ENCODE measurements at regions not wholly inside any gene's neighbourhood (a gene's known extent, or its start where the extent isn't known, plus 50 kb on each side); places are given as distances from the start of the nearest gene placed in this dataset.
"Not testable (repeated sequence)": the region's sequence is repeated elsewhere in the genome, so short reads cannot be mapped to it uniquely, and the experiment has no call there.

GRCh38 chr7:91790646-91791045, 89.9 kb downstream of the MTERF1 start:
- DNase-seq, result not testable (repeated sequence)

GRCh38 chr7:91796122-91796521, 84.4 kb downstream of the MTERF1 start:
- DNase-seq, result no peak

GRCh38 chr7:91798425-91798824, 82.1 kb downstream of the MTERF1 start:
- no peak for DNase-seq

- DNase-seq, result no peak
Measured at GRCh38 chr7:91800389-91800788, 80.1 kb downstream of the MTERF1 start.

GRCh38 chr7:91801331-91801983, 79.0 kb downstream of the MTERF1 start:
- DNase-seq, result no peak

- no peak for DNase-seq
Measured at GRCh38 chr7:91811236-91811635, 69.3 kb downstream of the MTERF1 start.

- no peak for DNase-seq
Measured at GRCh38 chr7:91811641-91812040, 68.9 kb downstream of the MTERF1 start.

GRCh38 chr7:91812388-91812787, 68.1 kb downstream of the MTERF1 start:
- no peak for DNase-seq

- DNase-seq, result no peak
Measured at GRCh38 chr7:91814189-91814588, 66.3 kb downstream of the MTERF1 start.

Data from T1000 (cell line).